ENCODE measurements at regions not wholly inside any gene's neighbourhood (a gene's known extent, or its start where the extent isn't known, plus 50 kb on each side); places are given as distances from the start of the nearest gene placed in this dataset.
"Not testable (repeated sequence)": the region's sequence is repeated elsewhere in the genome, so short reads cannot be mapped to it uniquely, and the experiment has no call there.

- DNase-seq = no peak
These were observed 99.9 kb upstream of the CPEB2 start for GRCh38 chr4:14902342-14902741.

GRCh38 chr4:14903321-14903720, 99.0 kb upstream of the CPEB2 start:
- no peak for DNase-seq

GRCh38 chr4:14906805-14907204, 95.5 kb upstream of the CPEB2 start:
- DNase-seq = no peak

- no peak for DNase-seq
These were observed 93.6 kb upstream of the CPEB2 start for GRCh38 chr4:14908635-14909034.

GRCh38 chr4:14910411-14910810, 91.9 kb upstream of the CPEB2 start:
- DNase-seq = no peak

GRCh38 chr4:14912426-14912825, 89.9 kb upstream of the CPEB2 start:
- DNase-seq = no peak

- no peak for DNase-seq
These were observed 87.3 kb upstream of the CPEB2 start for GRCh38 chr4:14915018-14915417.

GRCh38 chr4:14916554-14917297, 85.6 kb upstream of the CPEB2 start:
- no peak for DNase-seq

GRCh38 chr4:14917298-14917633, 85.0 kb upstream of the CPEB2 start:
- no peak for DNase-seq

GRCh38 chr4:14918336-14918735, 83.9 kb upstream of the CPEB2 start:
- DNase-seq = no peak

- DNase-seq = no peak
These were observed 82.5 kb upstream of the CPEB2 start for GRCh38 chr4:14919785-14920184.

- DNase-seq = no peak
These were observed 82.0 kb upstream of the CPEB2 start for GRCh38 chr4:14920237-14920636.

- DNase-seq = no peak
These were observed 81.4 kb upstream of the CPEB2 start for GRCh38 chr4:14920759-14921320.

GRCh38 chr4:14921781-14922180, 80.5 kb upstream of the CPEB2 start:
- not testable (repeated sequence) for DNase-seq

- no peak for DNase-seq
These were observed 78.0 kb upstream of the CPEB2 start for GRCh38 chr4:14924076-14924811.

GRCh38 chr4:14924812-14925344, 77.4 kb upstream of the CPEB2 start:
- DNase-seq = no peak

GRCh38 chr4:14925471-14925870, 76.8 kb upstream of the CPEB2 start:
- no peak for DNase-seq

- no peak for DNase-seq
These were observed 75.9 kb upstream of the CPEB2 start for GRCh38 chr4:14926368-14926767.

GRCh38 chr4:14928035-14928434, 74.2 kb upstream of the CPEB2 start:
- no peak for DNase-seq

GRCh38 chr4:14929669-14930068, 72.6 kb upstream of the CPEB2 start:
- no peak for DNase-seq

- DNase-seq = no peak
These were observed 67.4 kb upstream of the CPEB2 start for GRCh38 chr4:14934704-14935390.

- DNase-seq = no peak
These were observed 58.5 kb upstream of the CPEB2 start for GRCh38 chr4:14943749-14944148.

- DNase-seq = no peak
These were observed 49.9 kb upstream of the CPEB2 start for GRCh38 chr4:14952352-14952751.
